SW 1271 (cell line): ENCODE measurements at regions not wholly inside any gene's neighbourhood (a gene's known extent, or its start where the extent isn't known, plus 50 kb on each side); places are given as distances from the start of the nearest gene placed in this dataset.
"Not testable (repeated sequence)": the region's sequence is repeated elsewhere in the genome, so short reads cannot be mapped to it uniquely, and the experiment has no call there.

Source experiments
- DNase-seq, 2 experiments: peaks; one replicate each; lab custom pipeline; 2025; lab: John Stamatoyannopoulos, UW

DNA sequence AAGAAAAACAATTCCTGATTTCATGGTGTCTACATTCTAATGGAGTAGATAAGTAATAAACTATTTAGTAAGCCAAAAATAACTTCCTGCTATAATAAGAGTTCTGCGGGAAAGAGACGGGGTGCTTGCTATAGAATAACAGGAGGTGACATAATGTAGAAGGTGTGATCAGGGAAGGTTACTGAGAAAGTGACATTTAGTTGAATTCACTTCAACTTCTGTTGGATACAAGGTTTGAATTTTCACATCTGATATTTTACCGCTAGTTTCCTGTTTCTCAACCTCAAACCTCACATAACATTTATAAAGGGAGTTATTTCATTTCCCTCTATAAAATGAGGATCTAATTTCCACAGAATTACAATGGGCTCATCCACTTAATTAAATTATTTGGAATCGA, 102.3 kb upstream of the GBE1 start:
- no peak for DNase-seq

DNA sequence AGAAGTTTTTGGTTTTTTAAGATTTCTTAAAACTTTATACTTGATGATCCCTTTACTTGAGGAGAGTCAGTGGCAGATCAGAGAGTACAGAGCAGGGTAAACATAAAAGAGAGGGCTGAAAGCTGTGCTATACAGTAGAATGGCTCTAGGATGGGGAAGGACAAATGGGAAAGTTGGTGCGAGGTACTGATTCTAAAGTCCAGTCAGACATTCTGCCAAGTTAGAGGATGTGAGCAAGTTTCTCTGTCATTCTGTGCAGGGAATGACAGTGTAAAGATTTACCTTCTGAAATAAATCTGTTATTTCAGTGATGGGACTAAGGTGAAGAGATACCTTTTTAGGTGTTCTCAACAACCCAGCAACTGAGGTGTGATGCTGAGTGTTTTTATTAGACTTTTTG, 100.1 kb upstream of the GBE1 start:
- DNase-seq, result no peak

DNA sequence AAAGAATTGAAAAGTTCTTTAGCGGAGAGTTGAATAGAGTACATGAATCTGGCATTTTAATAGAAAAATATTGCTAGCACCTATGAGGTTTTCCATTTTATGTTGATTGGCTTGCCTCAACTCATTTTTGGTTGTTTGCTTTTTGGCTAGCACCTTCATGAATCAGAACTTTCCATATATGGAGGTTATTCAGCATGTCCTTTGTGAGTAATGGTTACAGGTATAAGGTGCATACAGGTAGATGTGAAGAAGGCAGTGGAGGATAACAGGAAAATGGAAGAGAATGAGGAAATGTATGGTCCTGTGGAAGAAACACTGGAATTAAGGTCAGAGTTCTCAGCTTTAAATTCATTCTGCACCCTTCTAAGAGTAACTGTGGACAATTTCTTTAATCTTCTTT, 98.1 kb upstream of the GBE1 start:
- no peak for DNase-seq

DNA sequence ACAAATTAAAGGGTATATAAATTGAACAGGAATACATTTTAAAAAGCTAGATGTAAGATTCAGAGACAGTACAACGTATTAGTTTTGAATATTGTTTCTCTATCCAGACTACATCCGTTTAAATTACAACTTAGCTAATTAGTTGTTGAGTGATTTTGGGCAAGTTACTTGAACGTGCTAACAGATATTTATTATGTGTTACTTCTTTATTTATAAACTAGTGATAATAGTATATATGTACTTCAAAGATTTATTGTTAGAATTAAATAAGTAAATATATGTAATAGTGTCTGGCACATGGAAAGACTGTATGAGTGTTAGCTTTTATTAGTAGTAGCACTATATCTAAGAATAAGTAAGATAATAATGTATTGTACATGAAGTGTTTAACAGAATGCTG, 92.0 kb upstream of the GBE1 start:
- no peak for DNase-seq

DNA sequence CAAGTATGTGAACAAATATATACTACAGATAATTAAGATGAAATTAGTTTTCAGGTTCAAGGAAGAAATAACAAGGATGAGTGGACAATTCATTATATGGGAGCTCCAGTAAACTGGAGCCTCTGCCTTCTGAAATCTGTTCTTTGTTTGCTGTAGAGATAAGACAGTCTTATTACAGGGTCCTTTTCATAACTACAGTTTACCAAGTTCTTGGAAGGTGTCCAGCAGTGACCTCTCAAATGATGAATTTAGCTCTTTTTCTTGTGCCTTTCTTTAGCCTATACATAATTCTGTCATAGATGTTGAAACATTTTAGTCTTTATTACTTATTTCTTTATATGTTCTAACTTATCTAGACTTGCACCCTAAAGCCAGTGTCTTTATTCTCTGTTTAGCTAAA, 89.7 kb upstream of the GBE1 start:
- no peak for DNase-seq

DNA sequence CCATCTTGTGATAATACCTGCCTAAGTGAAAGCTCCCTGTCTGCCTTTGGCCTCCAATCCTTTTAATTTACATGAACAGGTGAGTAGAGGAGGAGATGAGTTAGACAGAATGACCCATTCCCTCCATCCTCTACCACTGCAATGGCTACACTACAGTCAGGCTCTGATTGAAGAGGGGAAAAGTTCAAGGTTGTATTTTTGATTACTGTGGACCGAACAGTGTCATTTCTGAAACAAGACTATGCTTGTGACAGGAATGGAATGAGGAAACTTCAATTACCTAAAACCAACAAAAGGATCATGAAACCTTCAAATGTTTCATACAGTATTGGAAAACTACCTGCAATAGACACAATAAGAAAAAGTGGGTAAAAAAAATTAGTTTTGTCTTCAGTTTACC, 85.5 kb upstream of the GBE1 start:
- no peak for DNase-seq

DNA sequence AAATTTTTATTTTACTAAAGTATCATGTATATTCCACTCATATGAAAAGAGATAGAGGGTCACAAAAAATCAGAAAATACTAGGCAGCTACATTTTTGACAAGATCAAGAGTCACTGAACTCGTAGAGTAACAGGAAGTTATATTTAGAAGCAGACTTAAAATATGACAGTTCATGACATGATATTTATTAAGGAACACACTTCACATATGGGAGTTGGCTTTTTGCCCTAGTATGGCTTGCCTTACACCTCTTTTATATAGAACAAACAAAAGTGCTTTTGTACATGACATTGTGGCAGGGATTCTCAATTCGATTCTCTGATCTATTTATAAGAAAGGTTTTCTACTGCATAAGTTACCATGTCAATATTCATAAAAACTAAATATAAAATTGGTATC, 80.1 kb upstream of the GBE1 start:
- DNase-seq, result no peak

DNA sequence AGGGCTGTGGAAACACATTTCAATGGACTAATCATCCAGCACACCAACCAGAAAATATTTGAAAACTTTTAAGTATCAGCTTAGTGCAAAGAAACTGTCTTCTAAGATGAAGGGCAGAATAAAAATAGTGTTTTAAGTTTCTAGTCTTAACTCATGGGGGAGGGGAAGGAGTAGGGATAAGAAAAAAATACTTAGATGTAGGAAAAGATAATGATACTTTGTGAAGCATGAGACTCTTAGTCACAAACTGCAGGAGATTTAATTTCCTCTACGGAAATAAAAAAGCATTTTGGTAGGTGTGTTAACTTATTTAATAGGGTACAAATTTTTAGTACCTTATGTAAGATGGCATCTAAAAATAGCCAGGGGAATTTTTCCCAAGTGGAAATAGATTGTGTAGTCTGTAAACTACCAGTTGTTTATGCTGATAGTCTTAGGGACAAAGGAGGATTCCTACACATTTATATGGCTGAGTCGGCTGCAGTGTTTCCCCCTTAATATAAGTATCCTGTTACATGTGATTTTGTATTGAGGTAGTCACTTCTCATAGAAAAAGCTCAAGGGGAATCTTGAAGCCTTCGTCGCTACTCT, 78.2 kb upstream of the GBE1 start:
- DNase-seq, result no peak

DNA sequence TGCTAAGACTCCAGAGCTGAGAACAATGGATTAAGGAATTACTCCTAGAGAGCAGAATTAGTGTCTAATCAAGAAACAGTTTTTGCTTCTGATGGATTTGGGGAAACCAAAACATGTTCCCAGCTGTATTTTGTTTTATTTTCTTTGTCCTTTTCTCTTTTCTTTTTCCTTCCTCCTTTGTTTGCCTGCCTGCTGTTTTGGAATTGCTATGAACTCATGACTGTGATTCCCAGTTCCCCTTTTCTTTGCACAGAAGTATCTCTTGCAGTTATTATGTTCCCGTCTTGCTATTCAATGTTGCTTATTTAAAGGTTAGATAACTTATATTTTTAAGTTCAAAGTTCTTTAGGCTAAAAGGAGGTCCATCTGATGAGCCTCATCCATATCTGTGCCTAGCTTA, 77.0 kb upstream of the GBE1 start:
- DNase-seq, result no peak

DNA sequence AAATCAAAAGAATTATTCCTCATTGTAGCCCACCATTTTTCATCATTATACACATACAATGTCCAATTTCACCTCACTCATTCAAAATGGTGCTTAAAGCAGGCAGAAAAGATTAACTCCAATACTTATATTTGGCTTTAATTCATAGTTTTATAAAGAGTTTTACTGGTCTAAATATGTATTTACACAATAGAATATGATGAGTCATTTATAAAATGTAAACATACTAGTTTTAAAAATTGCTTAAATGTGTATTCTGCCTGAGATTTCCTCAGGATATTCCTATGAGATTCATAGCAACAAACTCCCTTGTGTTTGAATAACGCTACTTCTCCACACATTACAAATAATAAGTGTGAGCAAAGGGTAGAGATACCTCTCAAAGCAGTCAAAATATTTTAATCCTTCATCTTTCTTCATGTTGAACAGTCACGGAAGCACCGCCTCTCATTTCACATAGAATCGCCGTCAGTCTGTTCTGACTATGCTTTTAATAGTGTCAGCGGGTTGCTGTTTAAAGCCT, 75.7 kb upstream of the GBE1 start:
- no peak for DNase-seq

DNA sequence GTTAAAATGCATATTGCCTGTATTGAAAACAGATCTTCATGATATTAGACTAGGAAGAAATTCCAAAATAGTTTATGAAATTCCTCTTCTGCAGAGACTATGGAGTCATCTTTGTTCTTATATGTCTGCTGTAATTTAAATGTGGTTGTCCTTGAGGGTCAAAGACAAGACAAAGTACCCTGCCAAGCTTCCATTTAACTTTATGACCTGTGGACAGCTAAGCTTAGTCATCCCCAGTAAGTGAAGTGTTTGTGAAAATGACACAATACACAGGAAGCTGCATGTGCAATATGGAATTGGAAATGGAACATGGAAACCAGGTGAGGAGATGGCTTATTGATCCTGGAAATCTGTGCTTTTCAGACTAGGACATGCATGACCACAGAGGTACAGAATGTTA, 68.5 kb upstream of the GBE1 start:
- DNase-seq, result no peak

DNA sequence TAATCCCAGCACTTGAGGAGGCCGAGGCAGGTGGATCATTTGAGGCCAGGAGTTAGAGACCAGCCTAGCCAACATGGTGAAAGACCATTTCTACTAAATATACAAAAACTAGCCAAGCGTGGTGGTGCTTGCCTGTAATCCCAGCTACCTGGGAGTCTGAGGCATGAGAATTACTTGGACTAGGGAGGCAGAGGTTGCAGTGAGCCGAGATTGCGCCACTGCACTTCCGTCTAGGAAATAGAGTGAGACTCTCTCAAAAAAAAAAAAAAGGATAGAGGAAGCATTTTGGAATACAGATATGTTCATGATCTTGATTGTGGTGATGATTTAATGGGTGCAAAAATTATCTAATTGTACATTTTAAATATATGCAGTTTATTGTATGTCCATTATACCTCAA, 67.8 kb upstream of the GBE1 start:
- not testable (repeated sequence) for DNase-seq

DNA sequence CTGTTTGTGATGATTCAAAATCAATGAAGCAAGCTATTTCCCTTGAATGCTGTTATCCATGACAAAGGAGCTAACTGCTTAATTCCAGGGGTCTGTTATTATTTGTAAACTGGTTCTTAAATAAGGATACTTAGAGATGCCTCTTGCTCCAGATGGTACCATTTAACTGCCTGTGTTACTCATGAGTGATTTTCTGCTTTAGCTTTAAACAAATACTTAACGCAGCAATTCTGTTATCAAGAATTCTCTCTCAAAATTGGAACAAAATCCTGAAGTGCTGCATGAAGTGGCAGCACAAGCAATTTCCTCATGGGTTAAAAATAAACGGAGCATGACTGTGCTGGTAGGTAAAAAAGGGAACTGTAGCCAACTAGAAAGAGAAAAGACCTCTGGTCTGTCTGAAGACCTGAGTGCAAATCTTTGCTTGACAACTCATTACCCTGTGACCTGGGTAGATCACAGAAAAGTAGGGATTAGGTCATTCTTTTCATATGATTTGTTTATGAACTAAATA, 62.5 kb upstream of the GBE1 start:
- DNase-seq, result no peak

DNA sequence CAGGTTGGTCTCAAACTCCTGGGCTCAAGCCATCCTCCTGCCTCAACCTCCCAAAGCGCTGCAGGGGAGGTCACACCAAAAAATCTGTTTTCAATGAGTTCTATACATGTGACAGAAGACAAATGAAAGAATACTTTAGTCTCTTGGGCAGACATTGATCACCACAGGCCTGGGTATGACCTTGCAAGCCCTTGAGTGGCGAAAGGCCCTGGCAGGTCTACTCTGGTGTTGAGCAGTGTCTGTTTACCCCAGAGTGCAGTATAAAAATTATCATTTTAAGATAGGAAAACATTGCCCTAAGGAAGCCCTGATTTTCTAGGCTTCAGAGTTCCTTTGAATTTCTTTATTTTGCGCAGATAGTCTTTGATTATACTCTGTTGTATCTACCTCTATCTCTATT, 61.6 kb upstream of the GBE1 start:
- DNase-seq, result no peak

DNA sequence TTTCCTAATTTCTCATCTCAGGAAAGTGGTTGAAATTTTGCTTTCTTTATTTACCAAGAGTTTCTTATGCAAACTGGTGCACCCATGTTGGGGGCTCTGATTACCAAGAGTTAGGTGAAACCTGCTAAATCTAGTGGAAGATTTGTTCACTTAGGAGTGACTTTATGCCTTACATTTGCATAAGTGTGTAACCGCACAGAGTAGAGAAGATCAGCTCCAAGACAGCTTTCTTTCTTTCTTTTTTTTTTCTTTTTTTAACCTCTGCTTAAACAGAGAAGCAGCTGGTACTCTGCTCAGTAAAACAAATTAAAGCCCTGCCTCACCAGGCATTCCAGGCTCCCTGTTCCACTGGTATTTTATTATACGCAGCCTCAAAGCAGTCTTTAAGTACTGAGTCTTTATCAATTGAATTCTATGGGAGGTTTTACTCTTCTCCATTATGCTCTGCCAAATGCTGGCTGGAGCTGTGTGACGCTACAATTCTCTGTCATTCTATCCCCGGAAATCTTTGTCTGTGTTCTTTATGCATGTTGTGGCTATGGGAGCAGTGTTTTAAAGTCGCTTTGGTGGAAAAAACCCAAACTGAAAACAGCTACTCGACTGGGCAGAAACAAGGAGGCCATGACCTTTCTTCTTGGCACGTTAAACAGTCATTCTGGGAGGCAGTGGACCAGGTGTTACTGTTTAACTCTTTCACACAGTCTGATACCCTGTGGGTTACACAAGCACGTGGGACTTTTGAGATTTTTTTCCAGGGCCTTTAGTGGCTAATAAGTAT, 55.2 kb upstream of the GBE1 start:
- no peak for DNase-seq

DNA sequence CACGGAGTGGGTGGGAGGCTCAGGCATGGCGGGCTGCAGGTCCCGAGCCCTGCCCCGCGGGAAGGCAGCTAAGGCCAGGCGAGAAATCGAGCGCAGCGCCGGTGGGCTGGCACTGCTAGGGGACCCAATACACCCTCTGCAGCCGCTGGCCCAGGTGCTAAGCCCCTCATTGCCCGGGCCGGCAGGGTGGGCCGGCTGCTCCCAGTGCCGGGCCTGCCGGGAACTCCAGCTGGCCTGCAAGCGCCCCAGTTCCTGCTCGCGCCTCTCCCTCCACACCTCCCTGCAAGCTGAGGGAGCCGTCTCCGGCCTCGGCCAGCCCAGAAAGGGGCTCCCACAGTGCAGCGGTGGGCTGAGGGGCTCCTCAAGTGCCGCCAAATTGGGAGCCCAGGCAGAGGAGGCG, 50.7 kb upstream of the GBE1 start:
- not testable (repeated sequence) for DNase-seq
